ENCODE measurements at regions not wholly inside any gene's neighbourhood (a gene's known extent, or its start where the extent isn't known, plus 50 kb on each side); places are given as distances from the start of the nearest gene placed in this dataset.

GRCh38 chr5:38069360-38069759, 189.0 kb upstream of the EGFLAM start:
- TF ChIP-seq CTCF (conservative IDR thresholded peaks at IDR 0.05; ENCODE audit: low read depth, low read length), result no peak
- no peak for TF ChIP-seq EZH2 (IDR thresholded peaks at IDR 0.05; ENCODE audit: borderline replicate concordance, low read depth, low read length, poor library complexity, severe bottlenecking)
